ENCODE measurements at regions not wholly inside any gene's neighbourhood (a gene's known extent, or its start where the extent isn't known, plus 50 kb on each side); places are given as distances from the start of the nearest gene placed in this dataset.
A peak's percentile ranks its signal among the peaks of the same experiment; 100 is the strongest.

- no peak overlapping the region for H3K4me3 Mint-ChIP-seq
- CTCF ChIA-PET, result interaction anchor here (1.0 kb wide), 1 partner anchor 13 kb away, joined by 3 read pairs; no protein-coding TSS in a partner anchor
- H3K27me3 Mint-ChIP-seq, result no peaks in the 10 kb centered on the region
- H3K36me3 Mint-ChIP-seq, result peaks cover 31% of the 10 kb centered on the region
- ATAC-seq, result no peak
- no peaks in the 10 kb centered on the region for H3K9me3 Mint-ChIP-seq (ENCODE audit: low read depth)
- no peak overlapping the region for H3K27ac Mint-ChIP-seq
- no peak for DNase-seq
- peaks cover 12% of the 10 kb centered on the region for H3K4me1 Mint-ChIP-seq
Observed at GRCh38 chr2:181380581-181380980, 76.6 kb upstream of the ITGA4 start.

GRCh38 chr2:181384923-181385322, 72.3 kb upstream of the ITGA4 start:
- Mint-ChIP-seq H3K4me3 (no peak overlapping the region), H3K27me3 (no peaks in the 10 kb centered on the region)

GRCh38 chr2:181389524-181389923, 67.7 kb upstream of the ITGA4 start:
- H3K4me1 Mint-ChIP-seq, result peaks cover 15% of the 10 kb centered on the region
- H3K36me3 Mint-ChIP-seq, result peaks cover 15% of the 10 kb centered on the region
- CTCF ChIA-PET, result no interaction called here
- no peak overlapping the region for H3K27ac Mint-ChIP-seq
- no peak for ATAC-seq
- no peaks in the 10 kb centered on the region for H3K27me3 Mint-ChIP-seq
- H3K4me3 Mint-ChIP-seq, result no peak overlapping the region
- no peaks in the 10 kb centered on the region for H3K9me3 Mint-ChIP-seq (ENCODE audit: low read depth)
- DNase-seq, result no peak

More at GRCh38 chr2:181384923-181385322, 72.3 kb upstream of the ITGA4 start:
- H3K36me3 Mint-ChIP-seq, result peaks cover 27% of the 10 kb centered on the region
- CTCF ChIA-PET, result interaction anchor here (1.1 to 1.3 kb wide), 2 partner anchors 10 to 69 kb away, joined by 3 to 5 read pairs; no protein-coding TSS in a partner anchor
- no peak overlapping the region for H3K27ac Mint-ChIP-seq
- no peaks in the 10 kb centered on the region for H3K9me3 Mint-ChIP-seq (ENCODE audit: low read depth)
- ATAC-seq (no peak), DNase-seq (no peak)
- no peaks in the 10 kb centered on the region for H3K4me1 Mint-ChIP-seq

- ATAC-seq, result peak; percentile 78
- DNase-seq, result no peak
- Mint-ChIP-seq H3K9me3 (ENCODE audit: low read depth) (no peaks in the 10 kb centered on the region), H3K27me3 (no peaks in the 10 kb centered on the region), H3K4me1 (peaks cover 29% of the 10 kb centered on the region), H3K36me3 (peaks cover 18% of the 10 kb centered on the region), H3K27ac (peak overlapping the region; percentile 97), H3K4me3 (peak overlapping the region; percentile 82)
- CTCF ChIA-PET, result interaction anchor here (0.6 to 1.8 kb wide), 4 partner anchors 13 to 74 kb away, joined by 3 to 7 read pairs (median 4); partner anchors contain the start of gene ITGA4
Observed at GRCh38 chr2:181393472-181393871, 63.7 kb upstream of the ITGA4 start.

- CTCF ChIA-PET, result interaction anchor here (0.7 to 1.8 kb wide), 6 partner anchors 8 to 87 kb away, joined by 3 to 10 read pairs (median 5); partner anchors contain the start of gene ITGA4
- DNase-seq (no peak), ATAC-seq (peak; percentile 67)
- H3K36me3 Mint-ChIP-seq, result peaks cover 17% of the 10 kb centered on the region
- peaks cover 29% of the 10 kb centered on the region for H3K4me1 Mint-ChIP-seq
- no peaks in the 10 kb centered on the region for H3K9me3 Mint-ChIP-seq (ENCODE audit: low read depth)
- H3K27me3 Mint-ChIP-seq, result no peaks in the 10 kb centered on the region
- peak overlapping the region; percentile 81 for H3K27ac Mint-ChIP-seq
- peak overlapping the region; percentile 54 for H3K4me3 Mint-ChIP-seq
Observed at GRCh38 chr2:181394741-181395437, 62.3 kb upstream of the ITGA4 start.

GRCh38 chr2:181395851-181396250, 61.3 kb upstream of the ITGA4 start:
- CTCF ChIA-PET, result interaction anchor here (1.4 to 1.7 kb wide), 2 partner anchors 30 to 61 kb away, joined by 3 to 10 read pairs; partner anchors contain the start of gene ITGA4
- no peak overlapping the region for H3K4me3 Mint-ChIP-seq
- peaks cover 17% of the 10 kb centered on the region for H3K36me3 Mint-ChIP-seq
- no peaks in the 10 kb centered on the region for H3K9me3 Mint-ChIP-seq (ENCODE audit: low read depth)
- ATAC-seq, result no peak
- no peaks in the 10 kb centered on the region for H3K27me3 Mint-ChIP-seq
- peaks cover 29% of the 10 kb centered on the region for H3K4me1 Mint-ChIP-seq
- no peak for DNase-seq
- no peak overlapping the region for H3K27ac Mint-ChIP-seq

- no peaks in the 10 kb centered on the region for H3K27me3 Mint-ChIP-seq
Observed at GRCh38 chr2:181396256-181397123, 60.7 kb upstream of the ITGA4 start.

GRCh38 chr2:181397331-181397730, 59.9 kb upstream of the ITGA4 start:
- DNase-seq (no peak), ATAC-seq (no peak)
- Mint-ChIP-seq H3K9me3 (ENCODE audit: low read depth) (no peaks in the 10 kb centered on the region), H3K36me3 (peaks cover 16% of the 10 kb centered on the region), H3K27me3 (no peaks in the 10 kb centered on the region), H3K4me3 (no peak overlapping the region), H3K27ac (no peak overlapping the region), H3K4me1 (peaks cover 25% of the 10 kb centered on the region)
- CTCF ChIA-PET, result interaction anchor here (1.4 kb wide), 1 partner anchor 32 kb away, joined by 3 read pairs; no protein-coding TSS in a partner anchor

More at GRCh38 chr2:181396256-181397123, 60.7 kb upstream of the ITGA4 start:
- ATAC-seq (no peak), DNase-seq (no peak)
- CTCF ChIA-PET, result no interaction called here
- H3K4me1 Mint-ChIP-seq, result peaks cover 29% of the 10 kb centered on the region
- no peak overlapping the region for H3K27ac Mint-ChIP-seq
- peaks cover 17% of the 10 kb centered on the region for H3K36me3 Mint-ChIP-seq
- no peak overlapping the region for H3K4me3 Mint-ChIP-seq
- H3K9me3 Mint-ChIP-seq (ENCODE audit: low read depth), result no peaks in the 10 kb centered on the region

GRCh38 chr2:181398000-181398399, 59.2 kb upstream of the ITGA4 start:
- ATAC-seq, result no peak
- H3K27ac Mint-ChIP-seq, result no peak overlapping the region
- no peaks in the 10 kb centered on the region for H3K27me3 Mint-ChIP-seq
- CTCF ChIA-PET, result interaction anchor here (0.9 to 1.4 kb wide), 2 partner anchors 31 to 56 kb away, joined by 3 read pairs; no protein-coding TSS in a partner anchor
- H3K36me3 Mint-ChIP-seq, result peaks cover 20% of the 10 kb centered on the region
- no peaks in the 10 kb centered on the region for H3K9me3 Mint-ChIP-seq (ENCODE audit: low read depth)
- no peak overlapping the region for H3K4me3 Mint-ChIP-seq
- H3K4me1 Mint-ChIP-seq, result peaks cover 24% of the 10 kb centered on the region
- DNase-seq, result no peak

GRCh38 chr2:181399027-181399426, 58.2 kb upstream of the ITGA4 start:
- no peak for DNase-seq
- H3K27ac Mint-ChIP-seq, result no peak overlapping the region
- H3K27me3 Mint-ChIP-seq, result no peaks in the 10 kb centered on the region
- peaks cover 18% of the 10 kb centered on the region for H3K4me1 Mint-ChIP-seq
- H3K4me3 Mint-ChIP-seq, result no peak overlapping the region
- CTCF ChIA-PET, result interaction anchor here (0.7 to 1.4 kb wide), 3 partner anchors 30 to 74 kb away, joined by 3 read pairs; no protein-coding TSS in a partner anchor
- ATAC-seq, result no peak
- no peaks in the 10 kb centered on the region for H3K9me3 Mint-ChIP-seq (ENCODE audit: low read depth)
- peaks cover 22% of the 10 kb centered on the region for H3K36me3 Mint-ChIP-seq

- peaks cover 6% of the 10 kb centered on the region for H3K4me1 Mint-ChIP-seq
- CTCF ChIA-PET, result interaction anchor here (1.4 kb wide), 1 partner anchor 35 kb away, joined by 4 read pairs; no protein-coding TSS in a partner anchor
- ATAC-seq (no peak), DNase-seq (no peak)
- peaks cover 27% of the 10 kb centered on the region for H3K36me3 Mint-ChIP-seq
- no peaks in the 10 kb centered on the region for H3K27me3 Mint-ChIP-seq
- no peaks in the 10 kb centered on the region for H3K9me3 Mint-ChIP-seq (ENCODE audit: low read depth)
- no peak overlapping the region for H3K4me3 Mint-ChIP-seq
- H3K27ac Mint-ChIP-seq, result no peak overlapping the region
Observed at GRCh38 chr2:181404472-181404871, 52.7 kb upstream of the ITGA4 start.

- H3K9me3 Mint-ChIP-seq (ENCODE audit: low read depth), result peaks cover 2% of the 10 kb centered on the region
- peaks cover 6% of the 10 kb centered on the region for H3K4me1 Mint-ChIP-seq
- no peak overlapping the region for H3K4me3 Mint-ChIP-seq
- CTCF ChIA-PET, result no interaction called here
- no peaks in the 10 kb centered on the region for H3K27me3 Mint-ChIP-seq
- ATAC-seq (no peak), DNase-seq (no peak)
- H3K27ac Mint-ChIP-seq, result no peak overlapping the region
- H3K36me3 Mint-ChIP-seq, result peaks cover 43% of the 10 kb centered on the region
Observed at GRCh38 chr2:181407171-181407570, 50.0 kb upstream of the ITGA4 start.

Data from activated CD8-positive, alpha-beta memory T cell treated with anti-CD3 and anti-CD28 coated beads, Interleukin-2, amount 10 ng/mL, durations not matched to agents 7 days and 5 days (primary cell).